SK-N-SH treated with all-trans-retinoic acid at 6 μM for 48 hours (cell line): ENCODE measurements at regions not wholly inside any gene's neighbourhood (a gene's known extent, or its start where the extent isn't known, plus 50 kb on each side); places are given as distances from the start of the nearest gene placed in this dataset.

Source experiments
- BACH2 ChIP-seq: fragments of 250-450 bp; sonication (Bioruptor Pico); IDR thresholded peaks from 2 replicates; pipeline ENCODE4 v1.9.0; 2021; ENCODE audit warnings: mild to moderate bottlenecking, borderline replicate concordance
- CSDC2 ChIP-seq: fragments of 250-450 bp; sonication (Bioruptor Pico); IDR thresholded peaks from 2 replicates; pipeline ENCODE4 v1.5.0; 2020; ENCODE audit warnings: mild to moderate bottlenecking, moderate library complexity
- ESRRG ChIP-seq: fragments of 250-450 bp; sonication (Bioruptor Pico); IDR thresholded peaks from 2 replicates; pipeline ENCODE4 v1.6.1; 2021; ENCODE audit warnings: mild to moderate bottlenecking
- ISL1 ChIP-seq: fragments of 250-450 bp; sonication (Bioruptor Pico); IDR thresholded peaks from 2 replicates; pipeline ENCODE4 v2.1.2; 2022; ENCODE audit warnings: mild to moderate bottlenecking, moderate library complexity
- OSR1 ChIP-seq: fragments of 250-450 bp; sonication (Bioruptor Pico); IDR thresholded peaks from 2 replicates; pipeline ENCODE4 v1.8.0; 2022; ENCODE audit warnings: moderate library complexity, mild to moderate bottlenecking, inconsistent platforms
- RARB ChIP-seq: fragments of 250-450 bp; sonication (Bioruptor Pico); IDR thresholded peaks from 2 replicates; pipeline ENCODE4 v1.8.0; 2021; ENCODE audit warnings: mild to moderate bottlenecking, moderate library complexity
- SNAI2 ChIP-seq: fragments of 250-450 bp; sonication (Bioruptor Pico); IDR thresholded peaks from 2 replicates; pipeline ENCODE4 v1.5.0; 2020; ENCODE audit warnings: mild to moderate bottlenecking, moderate library complexity
- TCF4 ChIP-seq: fragments of 250-450 bp; sonication (Bioruptor Pico); IDR thresholded peaks from 2 replicates; pipeline ENCODE4 v1.8.0; 2021; ENCODE audit warnings: mild to moderate bottlenecking, moderate library complexity, borderline replicate concordance
- ZFP3 ChIP-seq: fragments of 250-450 bp; sonication (Bioruptor Pico); IDR thresholded peaks from 2 replicates; pipeline ENCODE4 v1.5.0; 2020; ENCODE audit warnings: mild to moderate bottlenecking, moderate library complexity
- ZNF70 ChIP-seq: fragments of 450-650 bp; formaldehyde crosslinking; IDR thresholded peaks from 2 replicates; pipeline ENCODE4 v1.5.0; 2020; ENCODE audit warnings: mild to moderate bottlenecking, moderate library complexity
- TF ChIP-seq, protein P1 (sequence below): fragments of 250-450 bp; sonication (Bioruptor Pico); IDR thresholded peaks from 2 replicates; pipeline ENCODE4 v1.5.0; 2020; ENCODE audit warnings: mild to moderate bottlenecking, moderate library complexity
- TF ChIP-seq, protein P2 (sequence below): fragments of 250-450 bp; sonication (Bioruptor Pico); IDR thresholded peaks from 2 replicates; pipeline ENCODE4 v1.8.0; 2020; ENCODE audit warnings: mild to moderate bottlenecking, moderate library complexity, borderline replicate concordance
- TF ChIP-seq, protein P3 (sequence below): fragments of 250-450 bp; sonication (Bioruptor Pico); IDR thresholded peaks from 2 replicates; pipeline ENCODE4 v1.5.1; 2020; ENCODE audit warnings: low read depth, mild to moderate bottlenecking, moderate library complexity

DNA sequence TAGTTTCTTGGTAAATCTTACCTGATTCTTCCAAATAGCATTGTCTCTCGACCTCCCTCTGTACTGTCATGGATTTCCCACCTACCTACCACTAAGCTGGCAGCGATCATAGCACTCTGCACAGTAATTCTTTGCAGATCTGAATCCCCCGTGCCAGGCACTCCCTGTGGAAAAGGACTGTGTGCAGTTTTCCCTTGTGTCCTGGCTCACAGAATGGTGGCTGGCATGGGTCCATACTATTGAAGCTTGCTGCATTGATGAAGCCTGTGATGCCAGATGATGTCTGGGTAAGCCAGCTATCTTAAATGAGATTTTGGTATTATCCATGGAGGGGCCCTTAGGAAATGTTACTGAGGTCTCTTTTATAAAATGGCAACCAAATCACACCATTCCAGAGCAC is 135.7 kb downstream of the RPAP3 start:
- TF ChIP-seq ISL1 (CRISPR knock-in tag) (no peak), ZNF70 (CRISPR knock-in tag) (no peak), BACH2 (CRISPR knock-in tag) (no peak), OSR1 (no peak), TCF4 (no peak), RARB (CRISPR knock-in tag) (no peak), ZFP3 (CRISPR knock-in tag) (no peak), SNAI2 (no peak), CSDC2 (CRISPR knock-in tag) (no peak), ESRRG (CRISPR knock-in tag) (no peak)
- TF ChIP-seq, protein P1, sequence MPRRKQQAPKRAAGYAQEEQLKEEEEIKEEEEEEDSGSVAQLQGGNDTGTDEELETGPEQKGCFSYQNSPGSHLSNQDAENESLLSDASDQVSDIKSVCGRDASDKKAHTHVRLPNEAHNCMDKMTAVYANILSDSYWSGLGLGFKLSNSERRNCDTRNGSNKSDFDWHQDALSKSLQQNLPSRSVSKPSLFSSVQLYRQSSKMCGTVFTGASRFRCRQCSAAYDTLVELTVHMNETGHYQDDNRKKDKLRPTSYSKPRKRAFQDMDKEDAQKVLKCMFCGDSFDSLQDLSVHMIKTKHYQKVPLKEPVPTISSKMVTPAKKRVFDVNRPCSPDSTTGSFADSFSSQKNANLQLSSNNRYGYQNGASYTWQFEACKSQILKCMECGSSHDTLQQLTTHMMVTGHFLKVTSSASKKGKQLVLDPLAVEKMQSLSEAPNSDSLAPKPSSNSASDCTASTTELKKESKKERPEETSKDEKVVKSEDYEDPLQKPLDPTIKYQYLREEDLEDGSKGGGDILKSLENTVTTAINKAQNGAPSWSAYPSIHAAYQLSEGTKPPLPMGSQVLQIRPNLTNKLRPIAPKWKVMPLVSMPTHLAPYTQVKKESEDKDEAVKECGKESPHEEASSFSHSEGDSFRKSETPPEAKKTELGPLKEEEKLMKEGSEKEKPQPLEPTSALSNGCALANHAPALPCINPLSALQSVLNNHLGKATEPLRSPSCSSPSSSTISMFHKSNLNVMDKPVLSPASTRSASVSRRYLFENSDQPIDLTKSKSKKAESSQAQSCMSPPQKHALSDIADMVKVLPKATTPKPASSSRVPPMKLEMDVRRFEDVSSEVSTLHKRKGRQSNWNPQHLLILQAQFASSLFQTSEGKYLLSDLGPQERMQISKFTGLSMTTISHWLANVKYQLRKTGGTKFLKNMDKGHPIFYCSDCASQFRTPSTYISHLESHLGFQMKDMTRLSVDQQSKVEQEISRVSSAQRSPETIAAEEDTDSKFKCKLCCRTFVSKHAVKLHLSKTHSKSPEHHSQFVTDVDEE: no peak
- TF ChIP-seq, protein P2, sequence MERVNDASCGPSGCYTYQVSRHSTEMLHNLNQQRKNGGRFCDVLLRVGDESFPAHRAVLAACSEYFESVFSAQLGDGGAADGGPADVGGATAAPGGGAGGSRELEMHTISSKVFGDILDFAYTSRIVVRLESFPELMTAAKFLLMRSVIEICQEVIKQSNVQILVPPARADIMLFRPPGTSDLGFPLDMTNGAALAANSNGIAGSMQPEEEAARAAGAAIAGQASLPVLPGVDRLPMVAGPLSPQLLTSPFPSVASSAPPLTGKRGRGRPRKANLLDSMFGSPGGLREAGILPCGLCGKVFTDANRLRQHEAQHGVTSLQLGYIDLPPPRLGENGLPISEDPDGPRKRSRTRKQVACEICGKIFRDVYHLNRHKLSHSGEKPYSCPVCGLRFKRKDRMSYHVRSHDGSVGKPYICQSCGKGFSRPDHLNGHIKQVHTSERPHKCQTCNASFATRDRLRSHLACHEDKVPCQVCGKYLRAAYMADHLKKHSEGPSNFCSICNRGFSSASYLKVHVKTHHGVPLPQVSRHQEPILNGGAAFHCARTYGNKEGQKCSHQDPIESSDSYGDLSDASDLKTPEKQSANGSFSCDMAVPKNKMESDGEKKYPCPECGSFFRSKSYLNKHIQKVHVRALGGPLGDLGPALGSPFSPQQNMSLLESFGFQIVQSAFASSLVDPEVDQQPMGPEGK (CRISPR knock-in tag): no peak
- TF ChIP-seq, protein P3, sequence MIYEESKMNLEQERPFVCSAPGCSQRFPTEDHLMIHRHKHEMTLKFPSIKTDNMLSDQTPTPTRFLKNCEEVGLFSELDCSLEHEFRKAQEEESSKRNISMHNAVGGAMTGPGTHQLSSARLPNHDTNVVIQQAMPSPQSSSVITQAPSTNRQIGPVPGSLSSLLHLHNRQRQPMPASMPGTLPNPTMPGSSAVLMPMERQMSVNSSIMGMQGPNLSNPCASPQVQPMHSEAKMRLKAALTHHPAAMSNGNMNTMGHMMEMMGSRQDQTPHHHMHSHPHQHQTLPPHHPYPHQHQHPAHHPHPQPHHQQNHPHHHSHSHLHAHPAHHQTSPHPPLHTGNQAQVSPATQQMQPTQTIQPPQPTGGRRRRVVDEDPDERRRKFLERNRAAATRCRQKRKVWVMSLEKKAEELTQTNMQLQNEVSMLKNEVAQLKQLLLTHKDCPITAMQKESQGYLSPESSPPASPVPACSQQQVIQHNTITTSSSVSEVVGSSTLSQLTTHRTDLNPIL (CRISPR knock-in tag): no peak
